Vagina (tissue), 2 donors: ENCODE measurements at regions not wholly inside any gene's neighbourhood (a gene's known extent, or its start where the extent isn't known, plus 50 kb on each side); places are given as distances from the start of the nearest gene placed in this dataset.
"Not testable (repeated sequence)": the region's sequence is repeated elsewhere in the genome, so short reads cannot be mapped to it uniquely, and the experiment has no call there.

ENCODE experiments used
- DNase-seq, 2 donors: peaks; one replicate each; pipeline ENCODE4 v3.0.0-alpha.2; 2017; ENCODE audit errors: extremely low spot score in 2 of 2
- H3K27ac ChIP-seq: fragments of 200-600 bp; sonication (generic); one replicate; pipeline ENCODE4 v1.5.1; 2019
- H3K27me3 ChIP-seq: fragments of 200-600 bp; sonication (generic); one replicate; pipeline ENCODE4 v1.5.1; 2019
- H3K36me3 ChIP-seq, 2 donors: fragments of 200-600 bp; sonication (generic); one replicate each; pipeline ENCODE4 v1.5.1; 2017 to 2019
- H3K4me1 ChIP-seq: fragments of 200-600 bp; sonication (generic); one replicate; pipeline ENCODE4 v1.5.1; 2019
- H3K4me3 ChIP-seq, 2 donors: fragments of 200-600 bp; sonication (generic); 1 replicate in 1 of 2; 2 replicates in 1 of 2; pipeline ENCODE4 v1.5.1; 2016 to 2019
- H3K9me3 ChIP-seq: fragments of 200-600 bp; sonication (generic); one replicate; pipeline ENCODE4 v1.5.1; 2019
- POLR2A ChIP-seq, 2 donors: fragments of 450-650 bp; IDR thresholded peaks; one replicate each; pipeline ENCODE4 v1.6.1; 2017; ENCODE audit warnings: antibody characterized with exemption in 2 of 2, mild to moderate bottlenecking in 2 of 2, moderate library complexity in 2 of 2
- POLR2AphosphoS5 ChIP-seq, 2 donors: sonication (generic); formaldehyde crosslinking; IDR thresholded peaks; one replicate each; pipeline ENCODE4 v1.9.0; 2017; ENCODE audit warnings: antibody characterized with exemption in 2 of 2, mild to moderate bottlenecking in 2 of 2, low read depth in 1 of 2; ENCODE audit not compliant: insufficient read depth in 1 of 2
- intact Hi-C: fragments of 100-400 bp; cut with DNase I; formaldehyde crosslinking; loops from one replicate; pipeline ENCODE4 v1.15.1; 2023
- TF ChIP-seq, protein P1 (sequence below), 3 experiments: fragments of 450-650 bp in 2 of 3; fragments of 200-600 bp in 1 of 3; sonication (generic) in 1 of 3; IDR thresholded peaks; one replicate each; pipeline ENCODE4 v1.5.1; 2017 to 2019; ENCODE audit warnings: antibody characterized with exemption in 3 of 3, mild to moderate bottlenecking in 2 of 3, moderate library complexity in 2 of 3

DNA sequence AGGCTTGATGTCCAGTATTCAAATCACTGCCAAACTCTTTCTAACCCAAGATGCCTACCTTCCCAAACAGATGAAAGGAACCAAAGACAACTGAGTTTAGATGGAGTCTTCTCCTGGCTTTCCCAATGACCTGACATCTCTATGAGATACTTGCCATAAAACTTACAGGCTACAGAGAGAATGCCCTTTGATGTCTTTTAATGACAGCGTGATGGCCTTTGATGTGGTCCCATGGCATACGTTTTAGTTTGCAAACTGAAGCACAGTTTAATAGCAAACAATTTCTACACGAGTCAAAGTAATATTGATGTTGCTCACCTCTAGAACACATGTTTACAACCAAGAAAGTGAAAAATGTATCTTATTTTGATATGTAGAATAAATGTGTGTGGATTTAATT is 73.2 kb downstream of the ZIC4 start:
- Histone ChIP-seq H3K36me3 (no peaks in the 10 kb centered on the region), H3K4me1 (no peaks in the 10 kb centered on the region), H3K4me3 (no peak overlapping the region), H3K27ac (no peak overlapping the region), H3K27me3 (no peaks in the 10 kb centered on the region), H3K9me3 (no peaks in the 10 kb centered on the region)
- no peak for DNase-seq
- intact Hi-C loops, result no loop called here
- no peak for TF ChIP-seq POLR2A (IDR thresholded peaks at IDR 0.05)
- TF ChIP-seq, protein P1, sequence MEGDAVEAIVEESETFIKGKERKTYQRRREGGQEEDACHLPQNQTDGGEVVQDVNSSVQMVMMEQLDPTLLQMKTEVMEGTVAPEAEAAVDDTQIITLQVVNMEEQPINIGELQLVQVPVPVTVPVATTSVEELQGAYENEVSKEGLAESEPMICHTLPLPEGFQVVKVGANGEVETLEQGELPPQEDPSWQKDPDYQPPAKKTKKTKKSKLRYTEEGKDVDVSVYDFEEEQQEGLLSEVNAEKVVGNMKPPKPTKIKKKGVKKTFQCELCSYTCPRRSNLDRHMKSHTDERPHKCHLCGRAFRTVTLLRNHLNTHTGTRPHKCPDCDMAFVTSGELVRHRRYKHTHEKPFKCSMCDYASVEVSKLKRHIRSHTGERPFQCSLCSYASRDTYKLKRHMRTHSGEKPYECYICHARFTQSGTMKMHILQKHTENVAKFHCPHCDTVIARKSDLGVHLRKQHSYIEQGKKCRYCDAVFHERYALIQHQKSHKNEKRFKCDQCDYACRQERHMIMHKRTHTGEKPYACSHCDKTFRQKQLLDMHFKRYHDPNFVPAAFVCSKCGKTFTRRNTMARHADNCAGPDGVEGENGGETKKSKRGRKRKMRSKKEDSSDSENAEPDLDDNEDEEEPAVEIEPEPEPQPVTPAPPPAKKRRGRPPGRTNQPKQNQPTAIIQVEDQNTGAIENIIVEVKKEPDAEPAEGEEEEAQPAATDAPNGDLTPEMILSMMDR (IDR thresholded peaks at IDR 0.05), result no peak
- no peak for TF ChIP-seq POLR2AphosphoS5 (IDR thresholded peaks at IDR 0.05; ENCODE audit: insufficient read depth in 1 of 2, low read depth in 1 of 2)

DNA sequence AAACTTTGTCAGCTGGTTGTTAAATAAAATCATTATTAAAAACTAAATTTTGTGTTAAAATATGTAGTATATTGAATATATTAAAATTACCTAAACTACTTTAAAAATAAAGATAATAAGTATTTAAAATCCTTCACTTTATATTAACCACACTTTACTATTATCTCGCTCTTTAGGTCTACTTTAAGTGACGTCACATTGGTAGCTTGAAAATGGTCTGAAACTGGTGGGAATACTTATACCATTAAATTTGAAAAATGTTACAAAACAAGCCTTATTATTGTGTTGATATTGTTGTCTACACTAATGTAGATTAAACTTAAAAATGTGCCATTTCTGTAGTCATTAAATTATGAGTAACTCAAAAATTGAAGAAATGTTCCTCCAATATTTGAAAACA is 77.6 kb downstream of the ZIC4 start:
- no peaks in the 10 kb centered on the region for H3K27me3 ChIP-seq
- TF ChIP-seq POLR2A (IDR thresholded peaks at IDR 0.05), result no peak
- TF ChIP-seq, protein P1 (IDR thresholded peaks at IDR 0.05), result no peak
- TF ChIP-seq POLR2AphosphoS5 (IDR thresholded peaks at IDR 0.05; ENCODE audit: insufficient read depth in 1 of 2, low read depth in 1 of 2), result no peak
- intact Hi-C loops, result no loop called here
- H3K27ac ChIP-seq, result no peak overlapping the region
- no peaks in the 10 kb centered on the region for H3K9me3 ChIP-seq
- no peak for DNase-seq
- no peaks in the 10 kb centered on the region for H3K36me3 ChIP-seq
- H3K4me1 ChIP-seq, result no peaks in the 10 kb centered on the region
- H3K4me3 ChIP-seq, result no peak overlapping the region

DNA sequence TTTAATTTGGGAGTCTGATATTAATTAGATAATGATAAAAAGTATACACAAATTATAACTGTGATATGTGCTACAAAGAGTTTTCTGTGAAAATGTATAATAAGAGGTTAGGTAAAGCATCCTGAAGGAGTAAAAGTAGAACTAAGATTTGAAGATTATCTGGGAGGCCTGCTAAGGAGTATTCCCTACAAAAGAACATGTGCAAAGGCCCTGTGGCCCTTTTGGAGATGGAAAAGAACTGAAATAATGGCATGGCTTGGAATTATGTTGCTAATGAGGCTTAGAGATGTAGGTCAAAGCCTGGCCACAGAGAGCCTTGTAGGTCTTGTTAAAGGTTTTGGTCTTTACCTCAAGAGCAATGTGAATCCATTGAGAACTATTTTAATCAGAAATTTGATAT is 82.0 kb downstream of the ZIC4 start:
- intact Hi-C loops, result no loop called here
- H3K4me1 ChIP-seq, result no peaks in the 10 kb centered on the region
- no peaks in the 10 kb centered on the region for H3K36me3 ChIP-seq
- no peak overlapping the region for H3K27ac ChIP-seq
- DNase-seq, result no peak
- no peaks in the 10 kb centered on the region for H3K9me3 ChIP-seq
- H3K27me3 ChIP-seq, result no peaks in the 10 kb centered on the region
- TF ChIP-seq POLR2A (IDR thresholded peaks at IDR 0.05) (no peak), POLR2AphosphoS5 (IDR thresholded peaks at IDR 0.05; ENCODE audit: insufficient read depth in 1 of 2, low read depth in 1 of 2) (no peak)
- TF ChIP-seq, protein P1 (IDR thresholded peaks at IDR 0.05), result no peak
- H3K4me3 ChIP-seq, result no peak overlapping the region

DNA sequence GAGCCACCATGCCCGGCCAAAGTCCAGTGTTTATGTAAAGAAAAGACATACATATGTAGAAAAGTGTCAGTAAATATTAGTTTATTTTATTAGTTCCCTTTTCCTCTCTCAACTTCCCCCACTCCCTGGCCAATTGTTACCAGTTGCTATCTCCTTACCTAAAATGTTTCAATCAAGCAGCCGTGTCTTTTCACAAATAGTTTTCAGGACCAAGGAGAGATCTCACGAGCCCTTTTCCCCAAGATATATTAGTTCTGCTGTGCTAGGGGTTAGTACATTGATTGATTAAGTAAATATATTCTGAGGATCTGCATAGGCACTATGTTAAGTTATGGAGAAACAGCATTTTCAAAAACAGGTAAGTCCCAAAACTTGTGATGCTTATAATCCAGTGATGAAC is 87.4 kb downstream of the ZIC4 start:
- DNase-seq, result no peak
- TF ChIP-seq POLR2AphosphoS5 (IDR thresholded peaks at IDR 0.05; ENCODE audit: insufficient read depth in 1 of 2, low read depth in 1 of 2), result no peak
- TF ChIP-seq POLR2A (IDR thresholded peaks at IDR 0.05), result no peak
- TF ChIP-seq, protein P1 (IDR thresholded peaks at IDR 0.05), result no peak
- intact Hi-C loops, result no loop called here
- Histone ChIP-seq H3K4me1 (no peaks in the 10 kb centered on the region), H3K4me3 (no peak overlapping the region), H3K27me3 (no peaks in the 10 kb centered on the region), H3K36me3 (no peaks in the 10 kb centered on the region), H3K9me3 (no peaks in the 10 kb centered on the region), H3K27ac (no peak overlapping the region)

DNA sequence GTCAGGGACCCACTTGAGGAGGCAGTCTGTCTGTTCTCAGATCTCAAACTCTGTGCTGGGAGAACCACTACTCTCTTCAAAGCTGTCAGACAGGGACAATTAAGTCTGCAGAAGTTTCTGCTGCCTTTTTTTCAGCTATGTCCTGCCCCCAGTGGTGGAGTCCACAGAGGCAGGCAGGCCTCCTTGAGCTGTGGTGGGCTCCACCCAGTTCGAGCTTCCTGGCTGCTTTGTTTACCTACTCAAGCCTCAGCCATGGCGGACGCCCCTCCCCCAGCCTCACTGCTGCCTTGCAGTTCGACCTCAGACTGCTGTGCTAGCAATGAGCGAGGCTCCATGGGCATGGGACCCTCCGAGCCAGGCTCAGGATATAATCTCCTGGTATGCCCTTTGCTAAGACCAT is 89.3 kb downstream of the ZIC4 start:
- H3K27ac ChIP-seq, H3K4me3 ChIP-seq, H3K9me3 ChIP-seq, H3K4me1 ChIP-seq, H3K27me3 ChIP-seq, intact Hi-C loops, DNase-seq, H3K36me3 ChIP-seq: not testable (repeated sequence)

DNA sequence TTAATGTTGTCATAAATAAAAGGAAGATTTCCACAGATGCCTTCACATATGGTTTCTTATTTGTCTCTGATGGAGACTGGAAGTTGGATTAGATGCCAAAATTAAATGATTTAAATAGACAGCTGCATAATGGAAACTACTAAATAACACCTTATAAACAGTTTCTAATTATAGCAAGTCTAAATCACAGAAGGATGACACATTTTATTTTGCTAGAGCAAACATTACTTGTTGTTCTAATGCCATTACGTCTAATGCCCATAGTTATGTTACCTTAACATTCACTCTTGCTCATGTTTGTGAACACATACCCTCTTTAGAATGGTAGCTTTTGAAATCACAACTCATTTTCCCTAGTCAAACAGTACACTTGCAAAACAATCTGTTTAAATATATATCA is 92.8 kb downstream of the ZIC4 start:
- no peaks in the 10 kb centered on the region for H3K36me3 ChIP-seq
- H3K27ac ChIP-seq, result no peak overlapping the region
- H3K9me3 ChIP-seq, result no peaks in the 10 kb centered on the region
- intact Hi-C loops, result no loop called here
- no peaks in the 10 kb centered on the region for H3K27me3 ChIP-seq
- TF ChIP-seq POLR2AphosphoS5 (IDR thresholded peaks at IDR 0.05; ENCODE audit: insufficient read depth in 1 of 2, low read depth in 1 of 2), result no peak
- no peak for TF ChIP-seq POLR2A (IDR thresholded peaks at IDR 0.05)
- TF ChIP-seq, protein P1 (IDR thresholded peaks at IDR 0.05), result no peak
- H3K4me1 ChIP-seq, result no peaks in the 10 kb centered on the region
- no peak for DNase-seq
- no peak overlapping the region for H3K4me3 ChIP-seq
